B cell (primary cell): ENCODE measurements at regions not wholly inside any gene's neighbourhood (a gene's known extent, or its start where the extent isn't known, plus 50 kb on each side); places are given as distances from the start of the nearest gene placed in this dataset.

ENCODE experiments used
- ATAC-seq: fragments of 200-7000 bp; cut with Tn5 transposase; one replicate; pipeline ENCODE4 v1.10.0; 2021; ENCODE audit warnings: low read depth, mild to moderate bottlenecking, moderate number of reproducible peaks, moderate library complexity
- CTCF ChIA-PET: fragments of 350-600 bp; sonication (Branson Sonifier 250); formaldehyde crosslinking; loops from one replicate; lab custom pipeline; 2021; ENCODE audit warnings: antibody characterized with exemption, inconsistent platforms; lab: Charles Lee
- POLR2A ChIA-PET: fragments of 350-600 bp; sonication (Branson Sonifier 250); formaldehyde crosslinking; loops from one replicate; lab custom pipeline; 2021; ENCODE audit warnings: antibody characterized with exemption; lab: Charles Lee
- DNase-seq: peaks from one replicate; pipeline ENCODE4 v3.0.0; 2013
- H2AFZ ChIP-seq: 2 replicates; pipeline ENCODE4 v1.6.1; 2012; ENCODE audit warnings: mild to moderate bottlenecking, low read depth, low read length; ENCODE audit not compliant: insufficient read depth, poor library complexity, severe bottlenecking
- H3K27ac ChIP-seq, 2 donors: 1 replicate in 1 of 2; 2 replicates in 1 of 2; pipeline ENCODE4 v1.5.1; 2012 to 2013; ENCODE audit warnings: low read length in 2 of 2, mild to moderate bottlenecking in 2 of 2, moderate library complexity in 1 of 2
- H3K27me3 ChIP-seq, 4 experiments: fragments of 200-600 bp in 1 of 4; sonication (generic) in 1 of 4; replicated peaks in 1 of 4; 1 replicate in 2 of 4; 2 replicates in 2 of 4; pipeline versions ENCODE4 v1.6.1 to v1.7.0; 2013 to 2016; ENCODE audit warnings: low read length in 3 of 4, mild to moderate bottlenecking in 2 of 4, mixed read lengths in 1 of 4, moderate library complexity in 1 of 4; ENCODE audit not compliant: insufficient read depth in 4 of 4, control insufficient read depth in 3 of 4; ENCODE audit errors: control extremely low read depth in 1 of 4
- H3K36me3 ChIP-seq, 2 experiments: replicated peaks in 1 of 2; 1 replicate in 1 of 2; 2 replicates in 1 of 2; pipeline versions ENCODE4 v1.6.1 to v1.7.1; 2013; ENCODE audit warnings: low read length in 1 of 2; ENCODE audit not compliant: insufficient read depth in 2 of 2, control insufficient read depth in 1 of 2; ENCODE audit errors: control extremely low read depth in 1 of 2, extremely low read depth in 1 of 2
- H3K4me1 ChIP-seq, 2 donors: fragments of 200-600 bp in 1 of 2; sonication (generic) in 1 of 2; 1 replicate in 1 of 2; 2 replicates in 1 of 2; pipeline versions ENCODE4 v1.5.1 to v1.6.1; 2013 to 2017; ENCODE audit warnings: low read length in 2 of 2; ENCODE audit not compliant: control insufficient read depth in 2 of 2, insufficient read depth in 2 of 2
- H3K4me2 ChIP-seq: replicated peaks from 2 replicates; pipeline ENCODE3; 2012; ENCODE audit warnings: mild to moderate bottlenecking, low read depth, low read length; ENCODE audit not compliant: poor library complexity, severe bottlenecking
- H3K4me3 ChIP-seq, 5 experiments: fragments of 200-600 bp in 1 of 5; sonication (generic) in 1 of 5; 1 replicate in 3 of 5; 2 replicates in 2 of 5; pipeline versions ENCODE4 v1.5.1 to v1.7.0; 2011 to 2016; ENCODE audit warnings: low read length in 4 of 5, mild to moderate bottlenecking in 4 of 5, low read depth in 2 of 5, control low read depth in 1 of 5, moderate library complexity in 1 of 5; ENCODE audit not compliant: insufficient read depth in 1 of 5; ENCODE audit errors: control extremely low read depth in 1 of 5, extremely low read depth in 1 of 5
- H3K79me2 ChIP-seq: fragments of 200-600 bp; sonication (generic); one replicate; pipeline ENCODE4 v1.6.0; 2016; ENCODE audit warnings: low read length; ENCODE audit not compliant: control insufficient read depth, insufficient read depth
- H3K9ac ChIP-seq: fragments of 200-600 bp; sonication (generic); 2 replicates; pipeline ENCODE4 v1.6.1; 2017; ENCODE audit warnings: mild to moderate bottlenecking, low read length, moderate library complexity
- H3K9me3 ChIP-seq, 3 donors: one replicate each; pipeline versions ENCODE4 v1.6.1 to v1.7.1; 2013; ENCODE audit warnings: low read length in 2 of 3; ENCODE audit not compliant: control insufficient read depth in 2 of 3, insufficient read depth in 1 of 3; ENCODE audit errors: control extremely low read depth in 1 of 3
- H4K20me1 ChIP-seq: 2 replicates; pipeline ENCODE4 v1.6.0; 2012; ENCODE audit warnings: mild to moderate bottlenecking, low read length; ENCODE audit not compliant: insufficient read depth, control insufficient read depth, poor library complexity, severe bottlenecking
- H3K27ac Mint-ChIP-seq: one replicate; pipeline ENCODE4 v1.8.0; 2021; ENCODE audit warnings: mixed read lengths
- H3K27me3 Mint-ChIP-seq: one replicate; pipeline ENCODE4 v1.8.0; 2021; ENCODE audit warnings: mixed read lengths
- H3K4me1 Mint-ChIP-seq: one replicate; pipeline ENCODE4 v1.8.0; 2021; ENCODE audit warnings: mixed read lengths
- H3K4me3 Mint-ChIP-seq: one replicate; pipeline ENCODE4 v1.8.0; 2021; ENCODE audit warnings: mixed read lengths
- H3K9me3 Mint-ChIP-seq: one replicate; pipeline ENCODE4 v1.8.0; 2022; ENCODE audit warnings: mixed read lengths; ENCODE audit not compliant: insufficient read depth
- CTCF ChIP-seq: fragments of 200-600 bp; IDR thresholded peaks from one replicate; pipeline ENCODE4 v1.8.0; 2022; ENCODE audit warnings: antibody characterized with exemption, mild to moderate bottlenecking
- EZH2 ChIP-seq: IDR thresholded peaks from 2 replicates; pipeline ENCODE4 v1.6.1; 2012; ENCODE audit warnings: borderline replicate concordance, low read depth, mild to moderate bottlenecking, moderate library complexity, low read length; ENCODE audit not compliant: insufficient read depth, poor library complexity, severe bottlenecking
- WGBS: methylation state at CpG from one replicate; pipeline ENCODE4 v1.1.5; 2013; ENCODE audit warnings: missing lambda C conversion rate; ENCODE audit not compliant: insufficient coverage; 5-methylcytosine and 5-hydroxymethylcytosine counted together
- intact Hi-C: fragments of 100-400 bp; cut with micrococcal nuclease; formaldehyde crosslinking; loops from one replicate; pipeline ENCODE4 v1.10.0; 2022

- Histone ChIP-seq H3K27me3 (no peaks in the 10 kb centered on the region), H3K4me1 (no peaks in the 10 kb centered on the region), H3K9ac (no peak overlapping the region), H3K79me2 (no peaks in the 10 kb centered on the region), H3K27ac (no peak overlapping the region), H3K9me3 (no peaks in the 10 kb centered on the region), H3K4me3 (no peak overlapping the region), H4K20me1 (no peaks in the 10 kb centered on the region), H3K36me3 (no peaks in the 10 kb centered on the region), H2AFZ (no peak overlapping the region), H3K4me2 (no peak overlapping the region)
- DNase-seq (no peak), ATAC-seq (no peak)
- ChIA-PET CTCF (interaction anchor here (1.0 kb wide), 1 partner anchor 71 kb away, joined by 3 read pairs; no protein-coding TSS in a partner anchor), POLR2A (no interaction called here)
- no peak overlapping the region for H3K27ac Mint-ChIP-seq
- no peaks in the 10 kb centered on the region for H3K27me3 Mint-ChIP-seq
- WGBS: 76% methylated on average over 5 of the region's 6 CpGs
- intact Hi-C loops: no loop called here
- H3K4me3 Mint-ChIP-seq: no peak overlapping the region
- no peaks in the 10 kb centered on the region for H3K4me1 Mint-ChIP-seq
- TF ChIP-seq EZH2: no peak
- TF ChIP-seq CTCF: no peak
- H3K9me3 Mint-ChIP-seq: no peaks in the 10 kb centered on the region
These were observed 471.6 kb downstream of the CD83 start for GRCh38 chr6:14589175-14589574.

- H3K4me3 ChIP-seq: no peak overlapping the region
- ATAC-seq (no peak), DNase-seq (no peak)
- H2AFZ ChIP-seq: no peak overlapping the region
- no peak overlapping the region for H3K27ac ChIP-seq
- H3K27me3 ChIP-seq: no peaks in the 10 kb centered on the region
- H3K4me2 ChIP-seq: no peak overlapping the region
- Mint-ChIP-seq H3K4me1 (no peaks in the 10 kb centered on the region), H3K27me3 (no peaks in the 10 kb centered on the region), H3K4me3 (no peak overlapping the region), H3K9me3 (no peaks in the 10 kb centered on the region), H3K27ac (no peak overlapping the region)
- H3K79me2 ChIP-seq: no peaks in the 10 kb centered on the region
- no peaks in the 10 kb centered on the region for H3K4me1 ChIP-seq
- no peaks in the 10 kb centered on the region for H3K9me3 ChIP-seq
- no peaks in the 10 kb centered on the region for H4K20me1 ChIP-seq
- TF ChIP-seq EZH2: no peak
- TF ChIP-seq CTCF: no peak
- intact Hi-C loops: no loop called here
- H3K9ac ChIP-seq: no peak overlapping the region
- ChIA-PET POLR2A (no interaction called here), CTCF (no interaction called here)
- H3K36me3 ChIP-seq: no peaks in the 10 kb centered on the region
- WGBS: 58% methylated on average over 6 of the region's 6 CpGs
These were observed 473.0 kb downstream of the CD83 start for GRCh38 chr6:14590586-14590985.
